ENCODE measurements at regions not wholly inside any gene's neighbourhood (a gene's known extent, or its start where the extent isn't known, plus 50 kb on each side); places are given as distances from the start of the nearest gene placed in this dataset.

- 61 to 68% methylated on average over 7 of the region's 7 CpGs for WGBS, 2 donors
- Histone ChIP-seq H3K27me3 (no peaks in the 10 kb centered on the region), H3K9me3 (no peaks in the 10 kb centered on the region), H3K4me3 (no peak overlapping the region), H3K27ac (no peak overlapping the region), H3K4me1 (no peaks in the 10 kb centered on the region), H3K36me3 (no peaks in the 10 kb centered on the region)
- DNase-seq, result no peak
- TF ChIP-seq CTCF (IDR thresholded peaks at IDR 0.05), result no peak
- TF ChIP-seq POLR2A (IDR thresholded peaks at IDR 0.05), result no peak
- intact Hi-C loops (cut with DNase I), result no loop called here
Observed at GRCh38 chr2:67095121-67095520, 302.0 kb upstream of the ETAA1 start.

- no peaks in the 10 kb centered on the region for H3K4me1 ChIP-seq
- no peaks in the 10 kb centered on the region for H3K27me3 ChIP-seq
- no peaks in the 10 kb centered on the region for H3K9me3 ChIP-seq
- intact Hi-C loops (cut with DNase I), result no loop called here
- no peak overlapping the region for H3K4me3 ChIP-seq
- no peak overlapping the region for H3K27ac ChIP-seq
- TF ChIP-seq POLR2A (IDR thresholded peaks at IDR 0.05) (no peak), CTCF (IDR thresholded peaks at IDR 0.05) (no peak)
- no peaks in the 10 kb centered on the region for H3K36me3 ChIP-seq
- DNase-seq, result no peak
Observed at GRCh38 chr2:67096886-67097285, 300.2 kb upstream of the ETAA1 start.

- no peaks in the 10 kb centered on the region for H3K27me3 ChIP-seq
- H3K4me1 ChIP-seq, result no peaks in the 10 kb centered on the region
- intact Hi-C loops (cut with DNase I), result no loop called here
- H3K27ac ChIP-seq, result no peak overlapping the region
- TF ChIP-seq POLR2A (IDR thresholded peaks at IDR 0.05), result no peak
- TF ChIP-seq CTCF (IDR thresholded peaks at IDR 0.05), result no peak
- DNase-seq, result no peak
- no peaks in the 10 kb centered on the region for H3K36me3 ChIP-seq
- no peak overlapping the region for H3K4me3 ChIP-seq
- peaks cover 0 to 19% (median 5%) of the 10 kb centered on the region in 3 donors for H3K9me3 ChIP-seq
Observed at GRCh38 chr2:67103157-67103556, 294.0 kb upstream of the ETAA1 start.

- H3K4me3 ChIP-seq, result no peak overlapping the region
- no peak for DNase-seq
- intact Hi-C loops (cut with DNase I), result no loop called here
- H3K9me3 ChIP-seq, result peaks cover 0 to 18% (median 5%) of the 10 kb centered on the region in 3 donors
- H3K36me3 ChIP-seq, result no peaks in the 10 kb centered on the region
- 12 to 18% methylated on average over 2 of the region's 2 CpGs for WGBS, 2 donors
- H3K27ac ChIP-seq, result no peak overlapping the region
- no peaks in the 10 kb centered on the region for H3K27me3 ChIP-seq
- no peaks in the 10 kb centered on the region for H3K4me1 ChIP-seq
- no peak for TF ChIP-seq POLR2A (IDR thresholded peaks at IDR 0.05)
- TF ChIP-seq CTCF (IDR thresholded peaks at IDR 0.05), result no peak
Observed at GRCh38 chr2:67108231-67108630, 288.9 kb upstream of the ETAA1 start.

- Histone ChIP-seq H3K9me3 (no peaks in the 10 kb centered on the region), H3K27ac (no peak overlapping the region), H3K4me1 (no peaks in the 10 kb centered on the region), H3K36me3 (no peaks in the 10 kb centered on the region), H3K4me3 (no peak overlapping the region), H3K27me3 (no peaks in the 10 kb centered on the region)
- intact Hi-C loops (cut with DNase I), result no loop called here
- TF ChIP-seq CTCF (IDR thresholded peaks at IDR 0.05) (no peak), POLR2A (IDR thresholded peaks at IDR 0.05) (no peak)
- WGBS, 2 donors, result 88 to 95% methylated on average over 1 of the region's 1 CpG
- no peak for DNase-seq
Observed at GRCh38 chr2:67124531-67124930, 272.6 kb upstream of the ETAA1 start.

Measured in esophagus squamous epithelium (tissue), 5 donors.